Aorta (tissue), 5 donors: ENCODE measurements at regions not wholly inside any gene's neighbourhood (a gene's known extent, or its start where the extent isn't known, plus 50 kb on each side); places are given as distances from the start of the nearest gene placed in this dataset.

Source experiments
- ATAC-seq: fragments of 200-7000 bp; cut with Tn5 transposase; one replicate; pipeline ENCODE4 v1.9.1; 2022; ENCODE audit warnings: moderate library complexity; ENCODE audit not compliant: low FRiP score
- DNase-seq, 2 donors: peaks; one replicate each; pipeline ENCODE4 v3.0.0-alpha.2; 2020
- H3K27ac ChIP-seq, 2 donors: one replicate each; pipeline ENCODE4 v1.5.1; 2013; ENCODE audit warnings: low read length in 2 of 2, mild to moderate bottlenecking in 2 of 2, moderate library complexity in 2 of 2, control low read depth in 1 of 2, inconsistent platforms in 1 of 2, low read depth in 1 of 2
- H3K27me3 ChIP-seq, 2 donors: one replicate each; pipeline ENCODE4 v1.6.1; 2013; ENCODE audit warnings: control low read depth in 1 of 2, low read length in 1 of 2, mild to moderate bottlenecking in 1 of 2, moderate library complexity in 1 of 2; ENCODE audit not compliant: insufficient read depth in 2 of 2, control insufficient read depth in 1 of 2
- H3K36me3 ChIP-seq, 2 donors: one replicate each; pipeline ENCODE4 v1.6.1; 2013; ENCODE audit warnings: control low read depth in 1 of 2, low read length in 1 of 2, mild to moderate bottlenecking in 1 of 2; ENCODE audit not compliant: insufficient read depth in 2 of 2, control insufficient read depth in 1 of 2
- H3K4me1 ChIP-seq, 2 donors: one replicate each; pipeline ENCODE4 v1.6.1; 2013; ENCODE audit warnings: low read length in 2 of 2, control low read depth in 1 of 2, mild to moderate bottlenecking in 1 of 2, moderate library complexity in 1 of 2; ENCODE audit not compliant: insufficient read depth in 2 of 2, control insufficient read depth in 1 of 2
- H3K4me3 ChIP-seq, 2 donors: one replicate each; pipeline ENCODE4 v1.5.1; 2013; ENCODE audit warnings: low read length in 2 of 2, control low read depth in 1 of 2, mild to moderate bottlenecking in 1 of 2
- H3K9me3 ChIP-seq: one replicate; pipeline ENCODE4 v1.6.1; 2013; ENCODE audit warnings: mild to moderate bottlenecking, low read length; ENCODE audit not compliant: control insufficient read depth
- WGBS, 2 donors: extraction: QIAGEN DNeasy Blood & Tissue Kit; methylation state at CpG; one replicate each; pipeline ENCODE4 v1.1.7; 2013; 5-methylcytosine and 5-hydroxymethylcytosine counted together
- intact Hi-C, 2 donors: fragments of 100-400 bp; cut with DNase I; formaldehyde crosslinking; loops; one replicate each; pipeline versions ENCODE4 v1.14.2 to v1.15.0; 2022
- donor health status: healthy with polysubstance abuse.
- donor health status: Bipolar disorder and iron deficiency.
- donor health status: DM: no; HTN: no; CAD: no.
- donor health status: DM: no; HTN: no; CAD: no.
- donor health status: DM: yes; HTN: yes; CAD: no.

GRCh38 chr4:154942176-154942575, 161.1 kb downstream of the RBM46 start:
- no peaks in the 10 kb centered on the region for H3K36me3 ChIP-seq
- intact Hi-C loops: no loop called here
- H3K27ac ChIP-seq: no peak overlapping the region
- DNase-seq (no peak), ATAC-seq (no peak)
- H3K9me3 ChIP-seq: no peaks in the 10 kb centered on the region
- no peaks in the 10 kb centered on the region for H3K4me1 ChIP-seq
- no peaks in the 10 kb centered on the region for H3K27me3 ChIP-seq
- no peak overlapping the region for H3K4me3 ChIP-seq

- Histone ChIP-seq H3K27ac (no peak overlapping the region), H3K36me3 (no peaks in the 10 kb centered on the region), H3K9me3 (peaks cover 2% of the 10 kb centered on the region), H3K27me3 (no peaks in the 10 kb centered on the region), H3K4me3 (no peak overlapping the region), H3K4me1 (no peaks in the 10 kb centered on the region)
- intact Hi-C loops: no loop called here
- ATAC-seq (no peak), DNase-seq (no peak)
- 79 to 82% methylated on average over 4 of the region's 4 CpGs for WGBS, 2 donors
These were observed 163.9 kb downstream of the RBM46 start for GRCh38 chr4:154944996-154945395.

GRCh38 chr4:154946113-154946512, 165.0 kb downstream of the RBM46 start:
- DNase-seq (no peak), ATAC-seq (no peak)
- intact Hi-C loops: no loop called here
- WGBS, 2 donors: 23 to 36% methylated on average over 2 of the region's 2 CpGs
- Histone ChIP-seq H3K9me3 (peaks cover 2% of the 10 kb centered on the region), H3K4me3 (no peak overlapping the region), H3K4me1 (no peaks in the 10 kb centered on the region), H3K27me3 (no peaks in the 10 kb centered on the region), H3K36me3 (no peaks in the 10 kb centered on the region), H3K27ac (no peak overlapping the region)

DNA sequence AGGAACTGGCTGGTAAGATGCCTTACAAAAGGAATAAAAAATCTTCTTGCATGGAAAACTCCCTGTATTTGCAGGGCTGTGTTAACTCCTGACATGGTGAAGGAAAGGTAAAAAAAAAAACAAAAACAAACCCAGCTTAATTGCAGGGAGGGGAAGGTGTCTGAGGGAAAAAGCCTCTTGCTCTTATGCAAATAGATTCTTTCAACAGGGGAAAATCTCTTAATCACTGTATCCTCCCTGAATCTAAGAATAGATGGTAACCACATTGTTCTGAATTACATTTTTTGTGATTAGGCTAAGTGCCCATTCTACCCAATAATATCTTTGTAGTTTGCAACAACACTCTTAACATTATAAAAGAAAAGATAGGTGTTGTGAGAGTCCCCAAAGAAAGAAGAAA, 172.6 kb downstream of the RBM46 start:
- no peaks in the 10 kb centered on the region for H3K36me3 ChIP-seq
- intact Hi-C loops: no loop called here
- DNase-seq (no peak), ATAC-seq (no peak)
- peaks cover 2% of the 10 kb centered on the region for H3K9me3 ChIP-seq
- no peak overlapping the region for H3K27ac ChIP-seq
- H3K4me3 ChIP-seq: no peak overlapping the region
- no peaks in the 10 kb centered on the region for H3K27me3 ChIP-seq
- H3K4me1 ChIP-seq: no peaks in the 10 kb centered on the region

DNA sequence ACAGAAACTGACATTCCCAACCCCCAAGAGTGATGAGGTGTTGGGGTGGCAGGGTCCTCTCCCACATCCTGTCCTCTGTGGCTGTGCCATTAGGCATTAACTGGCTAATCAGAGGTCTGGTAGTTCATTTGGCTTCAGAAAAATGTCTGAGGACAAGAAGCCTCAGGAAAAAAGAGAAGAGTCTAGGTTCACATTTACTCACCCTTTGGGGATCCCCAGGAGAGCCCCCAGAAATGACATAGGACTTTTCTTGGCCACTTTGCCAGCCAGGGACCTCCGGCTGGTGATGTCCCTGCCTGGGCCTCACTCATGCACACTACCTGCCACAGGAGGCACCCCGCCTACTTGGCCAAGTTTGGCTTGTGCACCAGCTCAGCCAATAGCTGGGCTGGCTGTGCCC, 173.0 kb downstream of the RBM46 start:
- H3K27me3 ChIP-seq: no peaks in the 10 kb centered on the region
- WGBS, 2 donors: 90 to 97% methylated on average over 2 of the region's 2 CpGs
- H3K36me3 ChIP-seq: no peaks in the 10 kb centered on the region
- peaks cover 2% of the 10 kb centered on the region for H3K9me3 ChIP-seq
- intact Hi-C loops: no loop called here
- H3K27ac ChIP-seq: no peak overlapping the region
- ATAC-seq (no peak), DNase-seq (no peak)
- H3K4me3 ChIP-seq: no peak overlapping the region
- no peaks in the 10 kb centered on the region for H3K4me1 ChIP-seq

DNA sequence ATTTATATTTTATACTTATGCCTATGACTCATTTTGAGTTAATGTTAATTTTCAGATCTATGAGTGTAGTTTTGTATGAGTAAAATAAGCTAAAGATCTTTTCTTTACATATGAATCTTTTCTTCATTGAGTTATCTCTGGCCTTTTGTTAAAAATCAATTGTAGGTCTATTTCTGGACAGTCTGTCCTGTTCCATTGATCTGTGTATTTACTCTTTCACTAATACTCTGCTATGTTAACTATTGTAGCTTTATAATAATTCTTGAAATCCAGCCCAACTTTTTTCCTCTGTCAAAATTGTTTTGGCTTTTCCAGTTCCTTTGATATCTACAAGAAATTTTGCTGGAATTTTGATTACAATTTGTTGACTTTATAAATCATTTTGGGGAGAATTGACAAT, 177.0 kb downstream of the RBM46 start:
- H3K27me3 ChIP-seq: no peaks in the 10 kb centered on the region
- no peak overlapping the region for H3K4me3 ChIP-seq
- no peaks in the 10 kb centered on the region for H3K36me3 ChIP-seq
- no peak overlapping the region for H3K27ac ChIP-seq
- no peak for DNase-seq
- no peak for ATAC-seq
- no peaks in the 10 kb centered on the region for H3K4me1 ChIP-seq
- intact Hi-C loops: no loop called here
- no peaks in the 10 kb centered on the region for H3K9me3 ChIP-seq

- WGBS, 2 donors: 4 to 8% methylated on average over 2 of the region's 2 CpGs
These were observed 177.7 kb downstream of the RBM46 start for GRCh38 chr4:154958621-154959358.

DNA sequence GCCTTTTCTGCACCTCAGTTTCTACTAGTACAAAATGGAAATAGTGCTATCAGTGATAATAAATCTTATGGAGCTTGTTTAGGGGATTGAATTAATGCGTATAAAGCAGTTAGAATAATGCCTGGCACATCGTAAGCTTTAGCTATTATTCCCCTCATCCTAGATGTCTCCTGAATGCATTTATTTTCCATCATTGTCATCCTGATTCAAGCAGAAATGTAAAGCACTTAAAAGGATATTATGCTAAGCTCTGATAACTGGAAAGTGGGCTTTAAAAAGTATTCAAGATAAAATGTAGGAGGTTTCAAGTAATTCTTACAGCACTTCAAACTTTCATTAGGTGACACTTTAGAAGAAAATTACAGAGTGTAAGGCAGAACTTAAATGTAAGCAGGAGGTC, 178.7 kb downstream of the RBM46 start:
- no peaks in the 10 kb centered on the region for H3K4me1 ChIP-seq
- H3K27ac ChIP-seq: no peak overlapping the region
- ATAC-seq (no peak), DNase-seq (no peak)
- WGBS, 2 donors: 97 to 98% methylated on average over 2 of the region's 2 CpGs
- H3K9me3 ChIP-seq: no peaks in the 10 kb centered on the region
- H3K27me3 ChIP-seq: no peaks in the 10 kb centered on the region
- no peaks in the 10 kb centered on the region for H3K36me3 ChIP-seq
- intact Hi-C loops: no loop called here
- H3K4me3 ChIP-seq: no peak overlapping the region

More at GRCh38 chr4:154958621-154959358, 177.7 kb downstream of the RBM46 start:
- Histone ChIP-seq H3K9me3 (no peaks in the 10 kb centered on the region), H3K4me3 (no peak overlapping the region), H3K27me3 (no peaks in the 10 kb centered on the region), H3K36me3 (no peaks in the 10 kb centered on the region), H3K27ac (no peak overlapping the region), H3K4me1 (no peaks in the 10 kb centered on the region)
- intact Hi-C loops: no loop called here
- peak in 1 of 2 donors; percentile 61 for DNase-seq
- peak; percentile 15 for ATAC-seq

GRCh38 chr4:154960476-154960875, 179.4 kb downstream of the RBM46 start:
- H3K27me3 ChIP-seq: no peaks in the 10 kb centered on the region
- intact Hi-C loops: no loop called here
- H3K36me3 ChIP-seq: no peaks in the 10 kb centered on the region
- H3K27ac ChIP-seq: no peak overlapping the region
- DNase-seq: no peak
- ATAC-seq: no peak
- 94 to 95% methylated on average over 4 of the region's 4 CpGs for WGBS, 2 donors
- no peaks in the 10 kb centered on the region for H3K4me1 ChIP-seq
- H3K9me3 ChIP-seq: no peaks in the 10 kb centered on the region
- no peak overlapping the region for H3K4me3 ChIP-seq
